NCI-H82 treated with DMSO at 0.1 percent for 48 hours (cell line): ENCODE measurements at regions not wholly inside any gene's neighbourhood (a gene's known extent, or its start where the extent isn't known, plus 50 kb on each side); places are given as distances from the start of the nearest gene placed in this dataset.
"Not testable (repeated sequence)": the region's sequence is repeated elsewhere in the genome, so short reads cannot be mapped to it uniquely, and the experiment has no call there.

Experiments
- DNase-seq: peaks from one replicate; lab custom pipeline; 2025; ENCODE audit not compliant: unreplicated experiment; lab: John Stamatoyannopoulos, UW

DNA sequence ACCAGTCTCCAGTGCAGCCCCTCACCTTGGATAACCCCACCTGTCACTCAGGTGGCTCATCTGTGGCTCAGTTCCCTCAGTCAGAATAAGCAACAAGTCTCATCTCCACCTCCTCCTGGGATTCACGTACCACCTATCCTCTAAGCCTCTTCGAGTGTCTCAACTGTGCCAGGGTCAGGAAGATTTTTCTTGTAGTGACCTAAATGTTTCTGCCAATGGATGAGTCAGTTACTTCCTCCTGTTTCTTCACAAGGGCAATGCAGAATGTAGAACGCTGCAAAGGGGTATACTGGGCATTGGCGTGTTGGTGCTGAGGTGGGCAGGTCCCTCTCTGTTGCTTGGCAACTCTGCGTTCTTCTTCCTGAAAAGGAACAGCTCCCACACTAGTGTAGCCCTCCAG is 213.3 kb upstream of the CXCR4 start:
- DNase-seq = no peak

GRCh38 chr2:136328207-136328795 is 210.4 kb upstream of the CXCR4 start:
- DNase-seq = no peak

DNA sequence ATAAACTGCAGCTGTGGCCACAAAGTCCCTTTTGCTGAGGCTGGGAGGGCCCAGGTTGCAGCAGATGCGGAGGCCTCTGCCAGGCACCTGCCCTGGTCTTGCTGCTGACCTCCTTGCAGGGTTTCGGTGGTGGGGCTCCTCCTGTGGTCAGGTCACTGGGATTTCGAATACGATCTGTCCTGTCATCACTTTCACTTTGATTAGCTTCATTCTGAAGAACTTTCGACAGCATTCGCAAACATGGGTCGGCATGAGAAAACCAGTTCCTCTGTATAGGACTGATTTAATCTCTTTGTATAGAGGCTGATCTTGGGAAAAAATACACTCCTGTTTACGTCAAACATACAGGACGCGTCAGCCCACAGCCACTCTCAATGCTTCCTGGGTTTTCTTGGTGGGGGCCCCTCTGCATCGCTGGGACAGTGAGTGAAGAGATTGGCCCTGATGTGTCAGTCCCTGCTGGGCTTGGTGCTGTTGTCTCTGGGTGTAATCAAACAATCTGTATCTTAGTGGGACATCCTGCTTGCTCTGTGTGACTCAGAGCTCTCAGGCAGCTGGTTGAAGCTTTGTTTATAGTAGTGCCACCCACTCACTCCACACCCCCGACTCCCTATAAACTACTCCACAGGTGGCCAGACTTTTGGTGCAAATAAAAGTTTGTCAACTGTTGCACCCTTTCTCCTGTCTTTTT is 209.4 kb upstream of the CXCR4 start:
- DNase-seq = no peak

- no peak for DNase-seq
These were observed 207.9 kb upstream of the CXCR4 start for GRCh38 chr2:136325844-136326331.

- DNase-seq = no peak
These were observed 207.0 kb upstream of the CXCR4 start for GRCh38 chr2:136324966-136325365.

- no peak for DNase-seq
These were observed 206.0 kb upstream of the CXCR4 start for GRCh38 chr2:136323935-136324334.

DNA sequence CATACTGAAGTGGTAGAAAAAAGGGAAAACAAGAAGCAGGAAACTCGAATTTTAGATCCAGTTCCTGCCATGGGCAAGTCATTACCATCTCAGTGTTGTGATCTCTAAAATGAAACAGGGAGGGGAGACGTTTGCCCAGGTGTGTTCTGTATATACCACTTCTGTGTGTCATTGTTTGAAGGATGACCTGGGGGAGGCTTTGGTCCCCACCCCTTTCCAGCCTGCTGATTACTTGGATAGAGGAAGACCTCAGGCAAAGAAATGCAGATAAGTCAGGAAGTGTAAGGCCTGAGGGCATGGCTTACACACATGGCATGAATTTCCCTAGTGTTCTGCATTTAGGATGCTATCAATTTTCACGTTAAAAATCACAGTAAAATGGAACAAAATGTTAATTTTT is 205.2 kb upstream of the CXCR4 start:
- DNase-seq = no peak

DNA sequence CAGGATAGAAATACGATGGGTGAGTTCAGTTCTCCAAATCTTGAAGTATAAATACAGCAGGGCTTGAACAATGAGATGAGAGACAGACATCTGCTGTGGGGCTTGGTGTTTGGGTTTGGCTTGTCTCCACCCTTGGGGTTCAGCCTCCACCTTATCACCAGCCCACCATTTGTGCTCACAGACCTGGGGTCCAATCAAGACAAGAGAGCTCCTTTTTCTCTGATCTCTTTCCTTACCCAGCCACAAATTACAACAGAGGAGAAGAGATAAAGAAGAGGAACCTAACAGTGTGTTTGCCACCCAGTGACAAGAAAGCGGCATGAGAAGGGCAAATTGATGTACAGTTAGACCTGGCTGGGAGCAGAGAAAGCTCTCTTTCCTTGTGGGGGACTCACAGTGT is 204.5 kb upstream of the CXCR4 start:
- DNase-seq = no peak

GRCh38 chr2:136319651-136320050 is 201.7 kb upstream of the CXCR4 start:
- DNase-seq = no peak

DNA sequence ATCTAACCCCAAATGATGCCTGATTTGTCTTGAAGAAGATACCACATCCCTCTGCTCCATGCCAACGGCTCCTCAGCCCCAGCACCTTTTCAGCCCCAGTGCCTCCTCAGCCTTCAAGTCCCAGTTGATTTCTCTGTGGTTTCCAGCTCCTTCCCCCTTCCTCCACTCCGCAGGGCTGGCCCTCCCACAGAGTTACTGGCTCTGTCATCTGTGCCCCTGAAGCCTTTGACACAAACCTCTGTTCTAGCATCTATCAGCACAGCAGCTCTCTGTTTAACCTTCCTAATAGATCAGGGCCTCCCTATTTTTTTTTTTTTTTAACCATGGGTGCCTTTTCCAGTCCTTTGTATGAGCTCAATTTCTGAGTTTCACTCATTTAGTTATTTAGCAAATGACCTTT is 201.3 kb upstream of the CXCR4 start:
- DNase-seq = no peak

- DNase-seq = no peak
These were observed 196.3 kb upstream of the CXCR4 start for GRCh38 chr2:136314240-136314639.

- not testable (repeated sequence) for DNase-seq
These were observed 194.6 kb upstream of the CXCR4 start for GRCh38 chr2:136312568-136312967.

DNA sequence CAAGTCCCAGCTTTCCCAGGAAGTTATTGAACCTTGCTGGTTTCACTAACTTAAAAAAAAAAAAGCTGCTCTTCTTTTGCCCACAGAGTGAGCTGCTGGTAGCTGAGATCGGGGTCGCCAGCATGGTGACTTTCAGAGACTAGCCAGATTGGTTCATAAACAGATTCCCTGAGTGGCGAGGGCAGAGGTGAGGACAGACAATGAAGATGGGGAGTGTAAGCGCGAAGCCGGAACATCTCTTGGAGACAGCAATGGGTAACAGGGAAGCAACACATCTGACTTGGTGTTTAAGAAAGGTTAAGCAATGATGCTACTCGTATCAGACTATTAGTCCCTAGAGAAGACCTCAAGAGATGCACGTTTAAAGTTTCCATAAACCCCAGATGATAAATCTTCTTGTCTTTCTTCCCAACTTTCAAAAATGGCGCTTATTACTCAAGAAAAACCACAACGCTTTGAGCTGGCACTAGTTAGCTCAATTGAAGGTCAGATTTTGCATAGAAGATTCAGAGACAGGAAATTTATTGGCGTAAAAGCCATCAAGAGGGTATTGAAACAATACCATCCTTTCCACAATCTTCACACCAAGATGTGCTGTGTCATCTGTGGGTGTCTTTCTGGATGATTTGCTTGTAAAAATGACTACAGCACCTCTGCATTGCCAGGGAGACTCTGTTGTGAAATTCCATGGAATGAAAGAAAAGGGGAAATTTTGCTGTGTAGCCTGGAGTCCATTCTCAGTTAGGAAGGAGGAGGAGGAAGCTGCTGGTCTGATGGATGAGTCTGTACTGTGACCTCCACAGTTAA is 193.1 kb upstream of the CXCR4 start:
- DNase-seq = no peak

DNA sequence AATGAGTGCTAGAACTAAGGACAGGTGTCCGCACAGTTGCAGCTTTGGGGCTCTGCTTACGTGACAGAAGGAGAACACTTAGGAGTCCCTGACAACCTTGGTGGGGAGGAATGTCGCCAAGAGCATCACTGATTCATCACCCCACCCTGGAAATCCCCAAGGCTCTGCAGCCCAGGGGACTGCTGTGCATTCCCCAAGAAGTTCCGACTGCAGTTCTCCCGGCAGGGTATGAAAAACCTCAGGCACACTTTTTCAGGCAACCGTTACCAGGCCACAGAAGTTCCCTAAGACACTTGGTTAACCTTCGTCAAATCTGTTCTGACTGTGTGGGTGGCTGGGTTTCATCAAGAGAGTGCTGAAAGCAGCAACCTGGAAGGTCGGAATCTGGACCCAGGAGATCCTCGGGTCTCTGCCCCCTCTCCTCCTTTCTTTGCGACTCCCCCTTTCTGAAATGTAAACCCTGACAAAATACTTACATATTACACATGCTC is 192.1 kb upstream of the CXCR4 start:
- no peak for DNase-seq

DNA sequence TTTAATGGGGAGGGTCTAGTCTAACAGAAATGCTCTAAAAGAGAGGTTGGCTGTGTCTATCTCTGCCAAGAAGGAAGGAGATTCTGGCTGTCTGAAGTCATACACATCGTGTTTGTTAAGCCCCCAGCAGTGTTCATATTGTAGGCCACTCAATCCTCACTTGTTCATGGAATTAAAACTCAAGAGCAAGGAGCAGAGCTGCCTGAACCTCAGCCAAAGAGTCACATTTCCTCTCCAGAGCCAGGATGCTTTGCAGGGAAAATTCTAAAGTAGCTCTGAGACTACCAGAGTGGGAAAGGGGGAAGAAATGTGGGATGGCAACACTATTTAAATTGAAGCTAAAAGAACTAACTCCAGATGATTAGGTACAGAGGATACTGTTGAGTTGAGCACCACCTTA is 190.7 kb upstream of the CXCR4 start:
- DNase-seq = no peak

DNA sequence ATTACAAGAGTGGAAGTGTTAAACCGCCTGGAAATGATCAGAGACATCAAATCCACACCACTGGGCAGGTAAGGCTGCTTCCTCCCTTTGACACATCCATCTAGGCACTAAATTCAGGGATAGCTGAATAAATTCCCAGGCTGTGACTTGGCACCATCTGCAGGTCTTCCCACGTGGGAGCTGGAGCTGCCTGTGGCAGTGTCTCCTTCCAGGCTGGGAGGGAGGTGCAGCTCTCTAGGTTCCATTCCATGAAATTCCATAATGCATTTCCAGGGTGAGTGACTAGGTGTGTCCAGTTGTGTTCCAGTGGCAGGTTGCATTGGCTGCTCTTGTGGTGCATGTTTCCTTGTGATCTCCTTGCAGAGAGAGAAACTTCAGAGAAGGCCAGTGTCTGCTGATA is 188.9 kb upstream of the CXCR4 start:
- no peak for DNase-seq

DNA sequence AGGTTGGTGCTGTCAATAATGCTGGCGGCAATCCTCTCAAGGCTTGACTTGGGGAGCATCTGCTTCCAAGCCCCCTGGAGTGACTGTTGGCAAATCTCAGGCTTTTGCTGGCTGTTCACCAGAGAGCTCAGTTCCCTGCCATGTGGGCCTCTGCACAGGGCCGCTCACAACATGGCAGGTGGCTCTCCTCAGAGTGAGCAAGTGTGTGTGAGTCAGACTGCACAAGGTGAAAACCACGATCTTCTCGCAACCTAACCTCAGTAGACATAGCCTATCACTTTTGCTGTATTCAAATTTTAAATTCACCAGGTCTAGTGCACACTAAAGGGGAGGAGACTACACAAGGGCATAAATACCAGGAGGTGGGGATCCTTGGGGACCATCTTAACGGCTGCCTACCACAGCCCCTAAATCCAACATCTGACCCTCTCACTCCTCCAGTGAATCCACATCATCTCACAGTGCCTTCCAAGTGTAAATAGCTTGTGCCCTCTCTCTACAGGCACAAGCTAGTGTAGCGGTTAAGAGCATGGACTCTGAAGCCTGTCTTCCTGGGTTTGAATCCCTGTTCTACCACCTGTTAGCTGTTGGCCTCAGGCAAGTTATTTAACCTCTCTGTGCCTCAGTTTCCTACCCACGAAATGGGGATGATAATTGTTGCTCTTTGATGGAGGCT is 187.7 kb upstream of the CXCR4 start:
- DNase-seq = no peak

- no peak for DNase-seq
These were observed 183.1 kb upstream of the CXCR4 start for GRCh38 chr2:136301006-136301405.

GRCh38 chr2:136298631-136299030 is 180.7 kb upstream of the CXCR4 start:
- no peak for DNase-seq

DNA sequence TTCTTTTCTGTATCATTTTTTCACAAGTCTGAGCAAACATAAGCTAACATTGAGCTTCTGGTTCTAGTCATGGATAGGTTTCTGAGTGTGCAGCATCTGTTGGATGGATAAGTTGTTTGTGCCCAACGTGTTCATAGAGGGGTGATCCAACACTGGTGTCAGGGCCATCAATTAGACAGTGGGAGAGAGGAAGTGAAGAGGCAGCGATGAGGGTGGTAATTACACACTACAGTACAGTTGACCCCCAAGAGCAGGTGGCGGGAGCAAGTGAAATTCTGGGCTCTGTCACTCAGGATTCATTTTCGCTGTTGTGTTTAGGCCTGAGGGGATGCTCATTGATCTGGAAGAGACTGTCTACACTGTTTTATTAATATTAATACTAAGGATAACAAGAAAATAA is 180.0 kb upstream of the CXCR4 start:
- no peak for DNase-seq

GRCh38 chr2:136297312-136297711 is 179.4 kb upstream of the CXCR4 start:
- DNase-seq = no peak
